GM12878 (cell line): ENCODE measurements at regions not wholly inside any gene's neighbourhood (a gene's known extent, or its start where the extent isn't known, plus 50 kb on each side); places are given as distances from the start of the nearest gene placed in this dataset.

Source experiments
- ATAC-seq: fragments of 200-7000 bp; cut with Tn5 transposase; 3 replicates; pipeline ENCODE4 v1.9.1; 2020; ENCODE audit warnings: mild to moderate bottlenecking, moderate library complexity
- BruUV-seq: library from RNA; stranded (reverse); fragments of 400-500 nt; replicated peaks from 2 replicates; lab custom pipeline; 2021; lab: Mats Ljungman, UMichigan
- CTCF ChIA-PET: fragments of 300-600 bp; sonication (Branson Sonifier 250); formaldehyde crosslinking; extraction: SDS; loops from one replicate; lab custom pipeline; 2021; ENCODE audit warnings: inconsistent platforms; lab: Yijun Ruan, JAX
- POLR2A ChIA-PET: fragments of 350-600 bp; formaldehyde crosslinking; extraction: SDS; loops from one replicate; lab custom pipeline; 2021; ENCODE audit warnings: inconsistent platforms; lab: Charles Lee
- RAD21 ChIA-PET: fragments of 300-600 bp; sonication (Branson Sonifier 250); formaldehyde crosslinking; loops from one replicate; lab custom pipeline; 2023; ENCODE audit warnings: antibody characterized with exemption; ENCODE audit not compliant: unreplicated experiment; lab: Charles Lee
- SMC1A ChIA-PET: fragments of 300-600 bp; sonication (Branson Sonifier 250); formaldehyde crosslinking; loops from one replicate; lab custom pipeline; 2023; ENCODE audit not compliant: unreplicated experiment, uncharacterized antibody; lab: Charles Lee
- DNase-seq: peaks from one replicate; pipeline ENCODE4 v3.0.0-alpha.2; 2011; ENCODE audit warnings: low read depth, low spot score
- FAIRE-seq: peaks from 3 replicates; lab custom pipeline; 2011; peaks lifted over from hg19 to GRCh38; lab: Jason Lieb, UNC
- H2AFZ ChIP-seq: 2 replicates; pipeline ENCODE4 v1.6.0; 2011; ENCODE audit warnings: low read depth, low read length, control low read depth; ENCODE audit not compliant: control insufficient read depth
- H3K27ac ChIP-seq: 2 replicates; pipeline ENCODE4 v1.5.1; 2011; ENCODE audit warnings: control low read depth; ENCODE audit not compliant: control insufficient read depth, insufficient read depth
- H3K27me3 ChIP-seq, 2 experiments: replicated peaks in 1 of 2; 2 replicates each; pipeline versions ENCODE4 v1.6.0 to v1.6.1; 2011; ENCODE audit warnings: low read length in 1 of 2; ENCODE audit not compliant: control insufficient read depth in 2 of 2, insufficient read depth in 2 of 2
- H3K36me3 ChIP-seq, 2 experiments: 2 replicates each; pipeline ENCODE4 v1.5.1; 2011; ENCODE audit warnings: low read length in 1 of 2; ENCODE audit not compliant: control insufficient read depth in 2 of 2, insufficient read depth in 2 of 2
- H3K4me1 ChIP-seq: 2 replicates; pipeline ENCODE4 v1.6.1; 2011; ENCODE audit warnings: mild to moderate bottlenecking, low read length, moderate library complexity, mixed read lengths; ENCODE audit not compliant: control insufficient read depth, insufficient read depth
- H3K4me2 ChIP-seq: 2 replicates; pipeline ENCODE4 v1.6.0; 2011; ENCODE audit warnings: control low read depth; ENCODE audit not compliant: control insufficient read depth, insufficient read depth
- H3K4me3 ChIP-seq: fragments of 200-600 bp; sonication (generic); 2 replicates; pipeline ENCODE4 v1.5.1; 2016
- H3K79me2 ChIP-seq: 2 replicates; pipeline ENCODE4 v1.6.0; 2011; ENCODE audit warnings: low read length; ENCODE audit not compliant: control insufficient read depth, insufficient read depth
- H3K9ac ChIP-seq: 2 replicates; pipeline ENCODE4 v1.8.0; 2011; ENCODE audit warnings: low read length, control low read depth, mixed read lengths; ENCODE audit not compliant: control insufficient read depth, insufficient read depth
- H3K9me3 ChIP-seq: replicated peaks from 3 replicates; pipeline ENCODE4 v1.5.1; 2011; ENCODE audit warnings: mild to moderate bottlenecking, low read length; ENCODE audit not compliant: control insufficient read depth, insufficient read depth
- H4K20me1 ChIP-seq: 2 replicates; pipeline ENCODE4 v1.6.0; 2011; ENCODE audit not compliant: control insufficient read depth, insufficient read depth
- BACH1 ChIP-seq: fragments of 450-650 bp; IDR thresholded peaks from 2 replicates; pipeline ENCODE4 v1.6.1; 2017; ENCODE audit warnings: mild to moderate bottlenecking, borderline replicate concordance
- BCL11A ChIP-seq: IDR thresholded peaks from 2 replicates; pipeline ENCODE4 v1.6.1; 2011; ENCODE audit warnings: low read depth, low read length
- CHD1 ChIP-seq: IDR thresholded peaks from 2 replicates; pipeline ENCODE4 v1.6.1; 2012; ENCODE audit warnings: low read depth, low read length, improper control_type of control experiment
- IKZF2 ChIP-seq, 2 experiments: fragments of 450-650 bp; IDR thresholded peaks; 2 replicates each; pipeline ENCODE4 v1.6.1; 2017; ENCODE audit warnings: mild to moderate bottlenecking in 2 of 2, moderate library complexity in 2 of 2
- JUND ChIP-seq: IDR thresholded peaks from 2 replicates; pipeline ENCODE4 v1.6.1; 2012; ENCODE audit warnings: low read depth, mild to moderate bottlenecking, low read length, improper control_type of control experiment, moderate library complexity
- NKRF ChIP-seq: fragments of 450-650 bp; conservative IDR thresholded peaks from 2 replicates; pipeline ENCODE4 v1.6.1; 2017; ENCODE audit warnings: mild to moderate bottlenecking, moderate library complexity
- POLR2A ChIP-seq: IDR thresholded peaks from 2 replicates; pipeline ENCODE4 v1.6.1; 2011; ENCODE audit warnings: low read depth, mild to moderate bottlenecking, low read length
- ZNF687 ChIP-seq: fragments of 450-650 bp; IDR thresholded peaks from 2 replicates; pipeline ENCODE4 v1.6.1; 2017; ENCODE audit warnings: mild to moderate bottlenecking, moderate library complexity
- ZSCAN29 ChIP-seq: fragments of 450-650 bp; IDR thresholded peaks from 2 replicates; pipeline ENCODE4 v1.6.1; 2017; ENCODE audit warnings: mild to moderate bottlenecking, moderate library complexity
- WGBS: methylation state at CpG from one replicate; pipeline ENCODE4 v1.1.6; 2016; ENCODE audit warnings: low lambda C conversion rate; ENCODE audit not compliant: insufficient replicate concordance, insufficient coverage; ENCODE audit errors: missing lambda C conversion rate; 5-methylcytosine and 5-hydroxymethylcytosine counted together
- in situ Hi-C: fragments of 300-500 bp; cut with MboI; formaldehyde crosslinking; loops from 9 replicates; pipeline ENCODE4 v1.14.3; 2018; ENCODE audit warnings: mixed read lengths
- intact Hi-C: fragments of 100-400 bp; cut with micrococcal nuclease; formaldehyde crosslinking; loops from one replicate; pipeline ENCODE4 v1.14.2; 2022; ENCODE audit not compliant: unreplicated experiment

- in situ Hi-C loops, result no loop called here
- no TSS peak for BruUV-seq
- intact Hi-C loops, result no loop called here
- ChIA-PET POLR2A (no interaction called here), RAD21 (interaction anchor here (1.0 to 2.6 kb wide), 3 partner anchors 33 to 95 kb away, joined by 3 to 14 read pairs (median 4); no protein-coding TSS in a partner anchor), SMC1A (interaction anchor here (0.9 to 5.9 kb wide), 6 partner anchors 8 to 306 kb away, joined by 4 to 29 read pairs (median 5); partner anchors contain the start of gene LIN7C), CTCF (interaction anchor here (0.8 to 8.9 kb wide), 6 partner anchors 16 to 285 kb away, joined by 3 to 72 read pairs (median 4); no protein-coding TSS in a partner anchor)
- Histone ChIP-seq H3K9me3 (no peaks in the 10 kb centered on the region), H3K4me1 (no peaks in the 10 kb centered on the region), H3K4me2 (no peak overlapping the region), H3K27ac (no peak overlapping the region), H4K20me1 (no peaks in the 10 kb centered on the region), H3K9ac (no peak overlapping the region), H3K79me2 (no peaks in the 10 kb centered on the region), H2AFZ (no peak overlapping the region), H3K27me3 (no peaks in the 10 kb centered on the region), H3K4me3 (no peak overlapping the region), H3K36me3 (no peaks in the 10 kb centered on the region)
- ATAC-seq, result no peak
- WGBS, result 74% methylated on average over 1 of the region's 1 CpG
- TF ChIP-seq IKZF2 (IDR thresholded peaks at IDR 0.05), result no peak
- no peak for FAIRE-seq
- DNase-seq, result no peak
These were observed 160.3 kb downstream of the BBOX1 start for GRCh38 chr11:27200779-27201453.

- Histone ChIP-seq H4K20me1 (no peaks in the 10 kb centered on the region), H2AFZ (no peak overlapping the region), H3K4me3 (no peak overlapping the region), H3K27me3 (no peaks in the 10 kb centered on the region), H3K36me3 (no peaks in the 10 kb centered on the region), H3K79me2 (no peaks in the 10 kb centered on the region), H3K9ac (no peak overlapping the region), H3K9me3 (no peaks in the 10 kb centered on the region), H3K4me1 (no peaks in the 10 kb centered on the region), H3K4me2 (no peak overlapping the region), H3K27ac (no peak overlapping the region)
- ATAC-seq (no peak), DNase-seq (no peak), FAIRE-seq (no peak)
- WGBS, result 27% methylated on average over 6 of the region's 6 CpGs
- ChIA-PET POLR2A (interaction anchor here (0.6 to 0.9 kb wide), 4 partner anchors 14 to 1720 kb away, joined by 3 read pairs; no protein-coding TSS in a partner anchor), SMC1A (interaction anchor here (0.7 to 2.0 kb wide), 10 partner anchors 9 to 172 kb away, joined by 3 to 9 read pairs (median 4); no protein-coding TSS in a partner anchor), CTCF (interaction anchor here (1.1 to 3.4 kb wide), 6 partner anchors 11 to 300 kb away, joined by 3 to 12 read pairs (median 4); no protein-coding TSS in a partner anchor), RAD21 (interaction anchor here (0.6 to 1.6 kb wide), 6 partner anchors 11 to 100 kb away, joined by 3 to 10 read pairs (median 4); no protein-coding TSS in a partner anchor)
- intact Hi-C loops (no loop called here), in situ Hi-C loops (no loop called here)
- BruUV-seq, result no TSS peak
- TF ChIP-seq ZSCAN29 (no peak), JUND (no peak), NKRF (no peak), POLR2A (no peak), CHD1 (no peak), BACH1 (no peak), BCL11A (no peak), ZNF687 (no peak)
These were observed 155.7 kb downstream of the BBOX1 start for GRCh38 chr11:27196203-27196897.
